GM12872 (cell line): ENCODE measurements at regions not wholly inside any gene's neighbourhood (a gene's known extent, or its start where the extent isn't known, plus 50 kb on each side); places are given as distances from the start of the nearest gene placed in this dataset.

Source experiments
- CTCF ChIP-seq: IDR thresholded peaks from 3 replicates; pipeline ENCODE4 v1.5.1; 2011; ENCODE audit warnings: low read depth, mild to moderate bottlenecking, low read length, moderate library complexity; ENCODE audit not compliant: insufficient read depth

GRCh38 chr5:106093134-106093533 lies 1577.6 kb downstream of the EFNA5 start:
- no peak for TF ChIP-seq CTCF

GRCh38 chr5:106092455-106092854 lies 1578.3 kb downstream of the EFNA5 start:
- no peak for TF ChIP-seq CTCF

- no peak for TF ChIP-seq CTCF
Observed at GRCh38 chr5:106089073-106089472, 1581.7 kb downstream of the EFNA5 start.

- no peak for TF ChIP-seq CTCF
Observed at GRCh38 chr5:106088462-106088861, 1582.3 kb downstream of the EFNA5 start.

- TF ChIP-seq CTCF = no peak
Observed at GRCh38 chr5:106086352-106086751, 1584.4 kb downstream of the EFNA5 start.

- TF ChIP-seq CTCF = no peak
Observed at GRCh38 chr5:106085556-106085955, 1585.2 kb downstream of the EFNA5 start.

GRCh38 chr5:106085136-106085535 lies 1585.6 kb downstream of the EFNA5 start:
- no peak for TF ChIP-seq CTCF

- no peak for TF ChIP-seq CTCF
Observed at GRCh38 chr5:106080535-106080934, 1590.2 kb downstream of the EFNA5 start.
